Loucy (cell line): ENCODE measurements at regions not wholly inside any gene's neighbourhood (a gene's known extent, or its start where the extent isn't known, plus 50 kb on each side); places are given as distances from the start of the nearest gene placed in this dataset.

Experiments used
- H2AFZ ChIP-seq: fragments of 200-600 bp; sonication (generic); 2 replicates; pipeline ENCODE4 v1.6.0; 2016; ENCODE audit warnings: antibody characterized with exemption, mild to moderate bottlenecking, low read length, moderate library complexity
- H3F3A ChIP-seq: fragments of 200-600 bp; 2 replicates; pipeline ENCODE4 v1.6.0; 2016; ENCODE audit warnings: antibody characterized with exemption, low read depth, mild to moderate bottlenecking
- H3K27me3 ChIP-seq: fragments of 200-600 bp; sonication (generic); 2 replicates; pipeline ENCODE4 v1.6.1; 2014; ENCODE audit warnings: low read length, mild to moderate bottlenecking; ENCODE audit not compliant: insufficient read depth, poor library complexity, severe bottlenecking
- H3K36me3 ChIP-seq: fragments of 200-600 bp; sonication (generic); 2 replicates; pipeline ENCODE4 v1.6.1; 2016; ENCODE audit warnings: low read length; ENCODE audit not compliant: insufficient read depth
- H3K4me1 ChIP-seq: fragments of 200-600 bp; sonication (generic); 2 replicates; pipeline ENCODE4 v1.5.1; 2014; ENCODE audit warnings: low read length, mild to moderate bottlenecking; ENCODE audit not compliant: insufficient read depth, poor library complexity, severe bottlenecking
- H3K4me2 ChIP-seq: fragments of 200-600 bp; sonication (generic); 2 replicates; pipeline ENCODE4 v1.6.0; 2014; ENCODE audit warnings: antibody characterized with exemption, low read length, low read depth, mild to moderate bottlenecking; ENCODE audit not compliant: poor library complexity, severe bottlenecking
- H3K4me3 ChIP-seq: fragments of 200-600 bp; sonication (generic); 2 replicates; pipeline ENCODE4 v1.5.1; 2014; ENCODE audit warnings: low read length, mild to moderate bottlenecking, mixed read lengths; ENCODE audit not compliant: poor library complexity, severe bottlenecking
- H3K79me2 ChIP-seq: fragments of 200-600 bp; sonication (generic); 2 replicates; pipeline ENCODE4 v1.6.1; 2014; ENCODE audit warnings: low read length; ENCODE audit not compliant: insufficient read depth
- H3K9ac ChIP-seq: fragments of 200-600 bp; sonication (generic); 2 replicates; pipeline ENCODE4 v1.6.0; 2014; ENCODE audit warnings: mild to moderate bottlenecking, low read depth, low read length, moderate library complexity; ENCODE audit not compliant: poor library complexity, severe bottlenecking
- H3K9me2 ChIP-seq: fragments of 200-600 bp; sonication (generic); replicated peaks from 2 replicates; pipeline ENCODE4 v1.6.1; 2016; ENCODE audit warnings: low read depth, low read length, mixed read lengths
- H3K9me3 ChIP-seq: fragments of 200-600 bp; sonication (generic); 2 replicates; pipeline ENCODE4 v1.6.1; 2014; ENCODE audit warnings: mild to moderate bottlenecking, antibody characterized with exemption, low read length, low read depth; ENCODE audit not compliant: insufficient read depth
- H4K20me1 ChIP-seq: fragments of 200-600 bp; sonication (generic); 2 replicates; pipeline ENCODE4 v1.6.0; 2014; ENCODE audit warnings: antibody characterized with exemption, low read length, mild to moderate bottlenecking; ENCODE audit not compliant: insufficient read depth, poor library complexity, severe bottlenecking
- EZH2phosphoT487 ChIP-seq: fragments of 200-600 bp; IDR thresholded peaks from 2 replicates; pipeline ENCODE4 v1.6.1; 2018; ENCODE audit warnings: antibody characterized with exemption, mild to moderate bottlenecking, moderate library complexity, borderline replicate concordance
- TF ChIP-seq, protein P1 (sequence below): fragments of 200-600 bp; sonication (generic); conservative IDR thresholded peaks from 2 replicates; pipeline ENCODE4 v1.5.1; 2014; ENCODE audit warnings: mild to moderate bottlenecking, antibody characterized with exemption, low read length

DNA sequence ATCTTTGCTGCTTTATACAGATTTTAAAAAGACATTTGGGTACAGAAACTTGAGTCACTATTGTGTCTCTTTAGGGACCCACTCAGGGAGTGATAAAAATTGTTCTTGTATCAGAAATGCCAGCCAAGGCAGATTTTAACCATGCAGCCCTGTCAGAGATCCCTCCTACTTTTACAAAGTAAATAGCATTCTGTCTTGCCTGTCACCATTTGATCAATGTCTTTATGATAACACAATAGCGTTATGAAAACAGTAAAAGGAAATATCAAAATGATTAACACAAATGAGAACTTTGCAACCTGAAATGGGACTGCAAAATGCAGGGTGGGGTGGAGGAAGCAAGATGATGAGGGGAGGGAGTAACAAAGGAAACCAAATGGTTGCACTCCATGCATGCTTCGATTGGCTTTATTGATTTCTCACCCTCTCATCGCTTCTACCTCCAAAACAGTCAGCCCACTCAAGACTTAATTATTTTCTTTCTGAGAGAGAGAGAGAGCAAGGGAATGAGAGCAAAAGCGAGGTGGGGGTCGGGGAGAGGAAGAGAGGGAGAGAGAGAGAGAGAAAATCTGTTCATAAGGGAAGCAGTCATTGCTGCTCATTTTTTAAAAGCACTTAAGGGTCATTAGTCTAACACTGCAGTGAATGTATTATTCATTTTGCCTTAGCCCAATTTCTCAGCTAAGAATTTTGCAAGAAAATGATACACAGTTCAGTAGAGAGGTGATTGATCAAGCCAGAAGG lies 576.5 kb downstream of the CSNK1G3 start:
- Histone ChIP-seq H3K4me3 (no peak overlapping the region), H3K9me3 (no peaks in the 10 kb centered on the region), H3K27me3 (no peaks in the 10 kb centered on the region), H3K9ac (no peak overlapping the region), H2AFZ (no peak overlapping the region), H3K36me3 (no peaks in the 10 kb centered on the region), H3K9me2 (no peaks in the 10 kb centered on the region), H3F3A (no peaks in the 10 kb centered on the region), H3K4me2 (no peak overlapping the region), H4K20me1 (no peaks in the 10 kb centered on the region), H3K4me1 (no peaks in the 10 kb centered on the region), H3K79me2 (no peaks in the 10 kb centered on the region)
- TF ChIP-seq EZH2phosphoT487, result no peak
- TF ChIP-seq, protein P1, sequence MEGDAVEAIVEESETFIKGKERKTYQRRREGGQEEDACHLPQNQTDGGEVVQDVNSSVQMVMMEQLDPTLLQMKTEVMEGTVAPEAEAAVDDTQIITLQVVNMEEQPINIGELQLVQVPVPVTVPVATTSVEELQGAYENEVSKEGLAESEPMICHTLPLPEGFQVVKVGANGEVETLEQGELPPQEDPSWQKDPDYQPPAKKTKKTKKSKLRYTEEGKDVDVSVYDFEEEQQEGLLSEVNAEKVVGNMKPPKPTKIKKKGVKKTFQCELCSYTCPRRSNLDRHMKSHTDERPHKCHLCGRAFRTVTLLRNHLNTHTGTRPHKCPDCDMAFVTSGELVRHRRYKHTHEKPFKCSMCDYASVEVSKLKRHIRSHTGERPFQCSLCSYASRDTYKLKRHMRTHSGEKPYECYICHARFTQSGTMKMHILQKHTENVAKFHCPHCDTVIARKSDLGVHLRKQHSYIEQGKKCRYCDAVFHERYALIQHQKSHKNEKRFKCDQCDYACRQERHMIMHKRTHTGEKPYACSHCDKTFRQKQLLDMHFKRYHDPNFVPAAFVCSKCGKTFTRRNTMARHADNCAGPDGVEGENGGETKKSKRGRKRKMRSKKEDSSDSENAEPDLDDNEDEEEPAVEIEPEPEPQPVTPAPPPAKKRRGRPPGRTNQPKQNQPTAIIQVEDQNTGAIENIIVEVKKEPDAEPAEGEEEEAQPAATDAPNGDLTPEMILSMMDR, result no peak

DNA sequence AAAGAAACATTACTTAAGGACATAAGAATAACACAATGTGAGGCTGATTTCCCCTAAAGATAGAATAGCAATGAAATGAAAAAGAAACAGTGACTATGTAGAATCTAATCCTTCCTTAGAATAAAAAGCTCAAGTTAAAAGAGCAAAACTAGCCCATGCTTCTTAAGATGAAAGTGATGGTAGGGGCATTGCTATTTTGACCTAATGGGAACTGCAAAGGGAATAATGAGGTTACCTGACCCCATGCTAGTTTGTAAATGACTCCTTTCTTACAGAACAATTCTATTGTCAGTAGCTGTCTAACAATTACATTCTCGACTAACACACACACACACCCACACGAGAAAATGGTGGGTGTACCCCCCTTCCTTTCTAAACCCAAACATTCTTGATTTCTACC lies 575.8 kb downstream of the CSNK1G3 start:
- H3K9ac ChIP-seq, result no peak overlapping the region
- H3K4me1 ChIP-seq, result no peaks in the 10 kb centered on the region
- H3K27me3 ChIP-seq, result no peaks in the 10 kb centered on the region
- no peak overlapping the region for H3K4me2 ChIP-seq
- no peaks in the 10 kb centered on the region for H3K9me3 ChIP-seq
- no peaks in the 10 kb centered on the region for H3K9me2 ChIP-seq
- no peak overlapping the region for H3K4me3 ChIP-seq
- TF ChIP-seq, protein P1, result no peak
- no peak for TF ChIP-seq EZH2phosphoT487
- no peaks in the 10 kb centered on the region for H3K36me3 ChIP-seq
- H4K20me1 ChIP-seq, result no peaks in the 10 kb centered on the region
- H3F3A ChIP-seq, result no peaks in the 10 kb centered on the region
- no peak overlapping the region for H2AFZ ChIP-seq
- no peaks in the 10 kb centered on the region for H3K79me2 ChIP-seq

DNA sequence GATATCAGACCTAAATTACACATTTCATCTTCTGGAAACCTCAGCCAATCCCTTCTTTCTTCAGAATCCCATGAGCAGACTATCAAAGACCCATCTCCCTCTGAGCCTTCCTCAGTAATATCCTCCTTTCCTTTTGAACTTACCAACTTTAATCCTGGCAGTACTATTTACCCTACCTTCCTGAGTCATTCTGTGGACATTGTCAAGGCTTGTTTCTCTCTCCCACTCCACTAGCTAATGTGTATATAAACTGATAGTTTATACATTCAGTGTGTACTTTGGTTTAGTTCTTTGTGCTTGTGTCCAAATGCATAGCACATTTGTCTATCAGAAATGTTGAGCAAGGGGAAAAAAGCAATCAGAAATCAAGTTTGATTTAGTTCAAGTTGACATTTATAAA lies 568.3 kb downstream of the CSNK1G3 start:
- Histone ChIP-seq H3K9me3 (no peaks in the 10 kb centered on the region), H3F3A (no peaks in the 10 kb centered on the region), H3K9me2 (no peaks in the 10 kb centered on the region), H3K27me3 (no peaks in the 10 kb centered on the region), H4K20me1 (no peaks in the 10 kb centered on the region), H3K79me2 (no peaks in the 10 kb centered on the region), H3K9ac (no peak overlapping the region), H3K4me2 (no peak overlapping the region), H3K4me3 (no peak overlapping the region), H3K36me3 (no peaks in the 10 kb centered on the region), H3K4me1 (no peaks in the 10 kb centered on the region), H2AFZ (no peak overlapping the region)
- TF ChIP-seq, protein P1, result no peak
- no peak for TF ChIP-seq EZH2phosphoT487
